IMR-90 (cell line): ENCODE measurements at regions not wholly inside any gene's neighbourhood (a gene's known extent, or its start where the extent isn't known, plus 50 kb on each side); places are given as distances from the start of the nearest gene placed in this dataset.

Source experiments
- ATAC-seq: fragments of 200-7000 bp; cut with Tn5 transposase; 2 replicates; pipeline ENCODE4 v1.9.1; 2020; ENCODE audit warnings: low read depth, mild to moderate bottlenecking, moderate library complexity
- BruUV-seq: library from RNA; stranded (reverse); fragments of 400-500 nt; replicated peaks from 2 replicates; lab custom pipeline; 2021; lab: Mats Ljungman, UMichigan
- CTCF ChIA-PET: fragments of 300-600 bp; formaldehyde crosslinking; extraction: SDS; loops from one replicate; lab custom pipeline; 2021; ENCODE audit warnings: antibody characterized with exemption; lab: Yijun Ruan, JAX
- POLR2A ChIA-PET: fragments of 300-600 bp; sonication (Branson Sonifier 250); formaldehyde crosslinking; loops from one replicate; lab custom pipeline; 2022; ENCODE audit warnings: antibody characterized with exemption; ENCODE audit not compliant: unreplicated experiment; lab: Charles Lee
- DNase-seq: peaks from one replicate; pipeline ENCODE4 v3.0.0; 2013
- H2AFZ ChIP-seq: replicated peaks from 2 replicates; pipeline ENCODE3; 2013; ENCODE audit warnings: low read length, mild to moderate bottlenecking; ENCODE audit not compliant: poor library complexity
- H2AK5ac ChIP-seq: 2 replicates; pipeline ENCODE4 v1.6.1; 2013; ENCODE audit warnings: low read depth, low read length, inconsistent platforms
- H2AK9ac ChIP-seq: replicated peaks from 2 replicates; pipeline ENCODE3; 2013; ENCODE audit warnings: mild to moderate bottlenecking, low read depth, low read length, moderate library complexity; ENCODE audit not compliant: poor library complexity
- H2BK120ac ChIP-seq: 2 replicates; pipeline ENCODE4 v1.6.1; 2013; ENCODE audit warnings: low read depth, low read length, inconsistent platforms
- H2BK15ac ChIP-seq: 3 replicates; pipeline ENCODE4 v1.6.1; 2013; ENCODE audit warnings: low read depth, low read length, inconsistent platforms
- H2BK20ac ChIP-seq: 2 replicates; pipeline ENCODE4 v1.6.1; 2013; ENCODE audit warnings: low read depth, mild to moderate bottlenecking, inconsistent platforms, low read length, moderate library complexity
- H2BK5ac ChIP-seq: 2 replicates; pipeline ENCODE4 v1.6.1; 2013; ENCODE audit warnings: mild to moderate bottlenecking, low read depth, low read length, inconsistent platforms; ENCODE audit not compliant: poor library complexity, severe bottlenecking
- H3K14ac ChIP-seq: replicated peaks from 2 replicates; pipeline ENCODE4 v1.6.1; 2013; ENCODE audit warnings: low read depth, low read length, inconsistent platforms
- H3K18ac ChIP-seq: 2 replicates; pipeline ENCODE4 v1.6.1; 2013; ENCODE audit warnings: low read depth, low read length, control low read depth
- H3K23ac ChIP-seq: 2 replicates; pipeline ENCODE4 v1.6.1; 2013; ENCODE audit warnings: low read depth, low read length, inconsistent platforms
- H3K27ac ChIP-seq: 2 replicates; pipeline ENCODE4 v1.5.1; 2013; ENCODE audit warnings: mild to moderate bottlenecking, control low read depth, low read length; ENCODE audit not compliant: insufficient read depth
- H3K27me3 ChIP-seq: 2 replicates; pipeline ENCODE4 v1.6.1; 2013; ENCODE audit warnings: low read length; ENCODE audit not compliant: control insufficient read depth, insufficient read depth
- H3K36me3 ChIP-seq: 2 replicates; pipeline ENCODE4 v1.6.1; 2013; ENCODE audit warnings: low read length, mixed read lengths; ENCODE audit not compliant: control insufficient read depth, insufficient read depth
- H3K4ac ChIP-seq: 2 replicates; pipeline ENCODE4 v1.6.1; 2013; ENCODE audit warnings: low read depth, low read length, inconsistent platforms
- H3K4me1 ChIP-seq: 2 replicates; pipeline ENCODE4 v1.6.1; 2013; ENCODE audit warnings: low read length, mixed read lengths; ENCODE audit not compliant: control insufficient read depth, insufficient read depth
- H3K4me2 ChIP-seq: 2 replicates; pipeline ENCODE4 v1.6.1; 2013; ENCODE audit warnings: low read depth, mild to moderate bottlenecking, control low read depth, low read length, moderate library complexity
- H3K4me3 ChIP-seq: 2 replicates; pipeline ENCODE4 v1.5.1; 2013; ENCODE audit warnings: low read depth, mild to moderate bottlenecking, control low read depth, low read length, moderate library complexity; ENCODE audit not compliant: insufficient read depth
- H3K56ac ChIP-seq: 2 replicates; pipeline ENCODE4 v1.6.1; 2013; ENCODE audit warnings: low read length, inconsistent platforms; ENCODE audit not compliant: insufficient read depth; ENCODE audit errors: extremely low read depth
- H3K79me1 ChIP-seq, 2 experiments: 2 replicates each; pipeline ENCODE4 v1.6.1; 2013; ENCODE audit warnings: low read length in 2 of 2, inconsistent platforms in 1 of 2, low read depth in 1 of 2
- H3K9ac ChIP-seq: 2 replicates; pipeline ENCODE4 v1.6.1; 2013; ENCODE audit warnings: low read depth, low read length, control low read depth
- H3K9me1 ChIP-seq: 2 replicates; pipeline ENCODE4 v1.6.1; 2013; ENCODE audit warnings: low read length, inconsistent platforms; ENCODE audit not compliant: insufficient read depth
- H3K9me3 ChIP-seq: 2 replicates; pipeline ENCODE4 v1.6.1; 2013; ENCODE audit warnings: low read length; ENCODE audit not compliant: control insufficient read depth, insufficient read depth
- H4K20me1 ChIP-seq: 2 replicates; pipeline ENCODE4 v1.6.1; 2013; ENCODE audit warnings: low read length, inconsistent platforms; ENCODE audit not compliant: insufficient read depth
- H4K5ac ChIP-seq: 2 replicates; pipeline ENCODE4 v1.6.1; 2013; ENCODE audit warnings: mild to moderate bottlenecking, low read depth, low read length, control low read depth
- H4K8ac ChIP-seq, 2 experiments: 2 replicates each; pipeline ENCODE4 v1.6.1; 2013; ENCODE audit warnings: low read depth in 2 of 2, low read length in 2 of 2, control low read depth in 1 of 2, inconsistent platforms in 1 of 2
- H4K91ac ChIP-seq: 2 replicates; pipeline ENCODE4 v1.6.1; 2013; ENCODE audit warnings: low read depth, low read length, inconsistent platforms; ENCODE audit not compliant: insufficient read depth
- BHLHE40 ChIP-seq: fragments of 150-350 bp; IDR thresholded peaks from 2 replicates; pipeline ENCODE4 v1.6.1; 2016; ENCODE audit warnings: mild to moderate bottlenecking, low read depth, low read length
- CEBPB ChIP-seq: IDR thresholded peaks from 2 replicates; pipeline ENCODE4 v1.6.1; 2012; ENCODE audit warnings: low read depth, low read length, improper control_type of control experiment
- CHD1 ChIP-seq: IDR thresholded peaks from 2 replicates; pipeline ENCODE4 v1.6.1; 2012; ENCODE audit warnings: low read depth, low read length, improper control_type of control experiment
- FOS ChIP-seq: fragments of 150-350 bp; IDR thresholded peaks from 2 replicates; pipeline ENCODE4 v1.6.1; 2016; ENCODE audit warnings: low read depth, low read length
- MAFK ChIP-seq: IDR thresholded peaks from 2 replicates; pipeline ENCODE4 v1.6.1; 2012; ENCODE audit warnings: low read depth, low read length, improper control_type of control experiment
- MAZ ChIP-seq: IDR thresholded peaks from 2 replicates; pipeline ENCODE4 v1.6.1; 2012; ENCODE audit warnings: low read depth, mild to moderate bottlenecking, low read length, improper control_type of control experiment, moderate library complexity, borderline replicate concordance
- MXI1 ChIP-seq: IDR thresholded peaks from 2 replicates; pipeline ENCODE4 v1.6.1; 2012; ENCODE audit warnings: low read depth, mild to moderate bottlenecking, low read length, moderate library complexity, borderline replicate concordance
- NFE2L2 ChIP-seq: fragments of 150-350 bp; IDR thresholded peaks from 2 replicates; pipeline ENCODE4 v1.6.1; 2016; ENCODE audit warnings: low read depth, mild to moderate bottlenecking, low read length
- POLR2A ChIP-seq: IDR thresholded peaks from 2 replicates; pipeline ENCODE4 v1.6.1; 2012; ENCODE audit warnings: mild to moderate bottlenecking, low read depth, low read length
- RAD21 ChIP-seq: IDR thresholded peaks from 2 replicates; pipeline ENCODE4 v1.6.1; 2012; ENCODE audit warnings: low read length, improper control_type of control experiment
- RCOR1 ChIP-seq: IDR thresholded peaks from 2 replicates; pipeline ENCODE4 v1.6.1; 2012; ENCODE audit warnings: mild to moderate bottlenecking, low read length, improper control_type of control experiment; ENCODE audit not compliant: insufficient replicate concordance
- RFX5 ChIP-seq: IDR thresholded peaks from 2 replicates; pipeline ENCODE4 v1.8.0; 2012; ENCODE audit warnings: low read depth, mild to moderate bottlenecking, low read length, moderate library complexity
- SMC3 ChIP-seq: fragments of 150-350 bp; IDR thresholded peaks from 2 replicates; pipeline ENCODE4 v1.6.1; 2016; ENCODE audit warnings: low read depth, mild to moderate bottlenecking, antibody characterized with exemption, low read length, moderate library complexity
- dilution Hi-C: fragments of 300-500 bp; cut with HindIII; formaldehyde crosslinking; loops from one replicate; pipeline ENCODE4 v1.14.3; 2018; ENCODE audit warnings: low sequenced_read_pairs; ENCODE audit not compliant: unreplicated experiment
- in situ Hi-C: fragments of 300-500 bp; cut with MboI; formaldehyde crosslinking; loops from 3 replicates; pipeline ENCODE4 v1.14.3; 2019; ENCODE audit warnings: low sequenced_read_pairs, inconsistent platforms, mixed read lengths
- intact Hi-C: fragments of 100-400 bp; cut with micrococcal nuclease; formaldehyde crosslinking; loops from 2 replicates; pipeline ENCODE4 v1.10.0; 2022
- TF ChIP-seq, protein P1 (sequence below): fragments of 150-350 bp; IDR thresholded peaks from 2 replicates; pipeline ENCODE4 v1.6.1; 2016; ENCODE audit warnings: low read depth, mild to moderate bottlenecking, low read length, moderate library complexity, borderline replicate concordance
- TF ChIP-seq, protein P2 (sequence below): fragments of 150-350 bp; IDR thresholded peaks from 2 replicates; pipeline ENCODE4 v1.6.1; 2017; ENCODE audit warnings: mild to moderate bottlenecking, antibody characterized with exemption, low read length, low read depth
- TF ChIP-seq, protein P3 (sequence below): conservative IDR thresholded peaks from 2 replicates; pipeline ENCODE4 v1.5.1; 2012; ENCODE audit warnings: mild to moderate bottlenecking, low read depth, low read length, improper control_type of control experiment

DNA sequence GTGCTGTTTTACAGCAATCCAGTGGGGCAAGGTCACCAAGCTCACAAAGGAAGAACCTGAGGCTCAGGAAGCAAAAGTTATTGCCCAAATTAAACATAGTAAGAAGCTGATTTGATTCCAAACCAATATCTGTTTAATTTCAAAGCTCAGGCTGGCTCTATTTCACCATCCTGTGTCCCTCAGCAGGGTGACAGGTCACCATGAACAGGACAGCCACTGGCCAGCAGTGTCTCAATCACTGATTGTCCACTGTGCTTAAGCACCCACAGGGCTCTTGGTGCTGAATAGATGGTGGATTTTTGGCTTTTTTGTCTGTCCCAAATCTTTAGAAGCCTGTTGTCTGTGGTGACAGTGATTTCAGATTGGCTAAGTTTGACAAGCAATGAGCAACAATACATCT is 146.4 kb upstream of the ZNF32 start:
- H4K5ac ChIP-seq = no peak overlapping the region
- H2AK5ac ChIP-seq = peak overlapping the region; percentile 66; the same call in 1 of the 2 replicates
- ATAC-seq (no peak), DNase-seq (no peak)
- BruUV-seq = no TSS peak
- no peak overlapping the region for H3K56ac ChIP-seq
- no peak overlapping the region for H2AK9ac ChIP-seq
- no peak overlapping the region for H3K4ac ChIP-seq
- H3K18ac ChIP-seq = no peak overlapping the region
- no peak for TF ChIP-seq CHD1
- no peak for TF ChIP-seq POLR2A
- no peak for TF ChIP-seq NFE2L2
- TF ChIP-seq RFX5 = no peak
- TF ChIP-seq SMC3 = no peak
- TF ChIP-seq RCOR1 = no peak
- no peak for TF ChIP-seq FOS
- TF ChIP-seq, protein P1, sequence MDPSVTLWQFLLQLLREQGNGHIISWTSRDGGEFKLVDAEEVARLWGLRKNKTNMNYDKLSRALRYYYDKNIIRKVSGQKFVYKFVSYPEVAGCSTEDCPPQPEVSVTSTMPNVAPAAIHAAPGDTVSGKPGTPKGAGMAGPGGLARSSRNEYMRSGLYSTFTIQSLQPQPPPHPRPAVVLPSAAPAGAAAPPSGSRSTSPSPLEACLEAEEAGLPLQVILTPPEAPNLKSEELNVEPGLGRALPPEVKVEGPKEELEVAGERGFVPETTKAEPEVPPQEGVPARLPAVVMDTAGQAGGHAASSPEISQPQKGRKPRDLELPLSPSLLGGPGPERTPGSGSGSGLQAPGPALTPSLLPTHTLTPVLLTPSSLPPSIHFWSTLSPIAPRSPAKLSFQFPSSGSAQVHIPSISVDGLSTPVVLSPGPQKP = no peak
- no peak for TF ChIP-seq RAD21
- TF ChIP-seq CEBPB = no peak
- TF ChIP-seq, protein P2, sequence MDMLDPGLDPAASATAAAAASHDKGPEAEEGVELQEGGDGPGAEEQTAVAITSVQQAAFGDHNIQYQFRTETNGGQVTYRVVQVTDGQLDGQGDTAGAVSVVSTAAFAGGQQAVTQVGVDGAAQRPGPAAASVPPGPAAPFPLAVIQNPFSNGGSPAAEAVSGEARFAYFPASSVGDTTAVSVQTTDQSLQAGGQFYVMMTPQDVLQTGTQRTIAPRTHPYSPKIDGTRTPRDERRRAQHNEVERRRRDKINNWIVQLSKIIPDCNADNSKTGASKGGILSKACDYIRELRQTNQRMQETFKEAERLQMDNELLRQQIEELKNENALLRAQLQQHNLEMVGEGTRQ = no peak
- TF ChIP-seq BHLHE40 = no peak
- TF ChIP-seq, protein P3, sequence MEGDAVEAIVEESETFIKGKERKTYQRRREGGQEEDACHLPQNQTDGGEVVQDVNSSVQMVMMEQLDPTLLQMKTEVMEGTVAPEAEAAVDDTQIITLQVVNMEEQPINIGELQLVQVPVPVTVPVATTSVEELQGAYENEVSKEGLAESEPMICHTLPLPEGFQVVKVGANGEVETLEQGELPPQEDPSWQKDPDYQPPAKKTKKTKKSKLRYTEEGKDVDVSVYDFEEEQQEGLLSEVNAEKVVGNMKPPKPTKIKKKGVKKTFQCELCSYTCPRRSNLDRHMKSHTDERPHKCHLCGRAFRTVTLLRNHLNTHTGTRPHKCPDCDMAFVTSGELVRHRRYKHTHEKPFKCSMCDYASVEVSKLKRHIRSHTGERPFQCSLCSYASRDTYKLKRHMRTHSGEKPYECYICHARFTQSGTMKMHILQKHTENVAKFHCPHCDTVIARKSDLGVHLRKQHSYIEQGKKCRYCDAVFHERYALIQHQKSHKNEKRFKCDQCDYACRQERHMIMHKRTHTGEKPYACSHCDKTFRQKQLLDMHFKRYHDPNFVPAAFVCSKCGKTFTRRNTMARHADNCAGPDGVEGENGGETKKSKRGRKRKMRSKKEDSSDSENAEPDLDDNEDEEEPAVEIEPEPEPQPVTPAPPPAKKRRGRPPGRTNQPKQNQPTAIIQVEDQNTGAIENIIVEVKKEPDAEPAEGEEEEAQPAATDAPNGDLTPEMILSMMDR = no peak
- no peak for TF ChIP-seq MAZ
- no peak for TF ChIP-seq MXI1
- TF ChIP-seq MAFK = no peak
- no peaks in the 10 kb centered on the region for H3K9me3 ChIP-seq
- H4K91ac ChIP-seq = no peak overlapping the region
- in situ Hi-C loops = no loop called here
- dilution Hi-C loops = no loop called here
- no peak overlapping the region for H3K4me2 ChIP-seq
- peaks cover 6% of the 10 kb centered on the region for H3K4me1 ChIP-seq
- no peaks in the 10 kb centered on the region for H3K9me1 ChIP-seq
- no peak overlapping the region for H3K27ac ChIP-seq
- H3K14ac ChIP-seq = no peak overlapping the region
- no peak overlapping the region for H2AFZ ChIP-seq
- H3K23ac ChIP-seq = no peak overlapping the region
- CTCF ChIA-PET = interaction anchor here (0.7 kb wide), 1 partner anchor 1455 kb away, joined by 4 read pairs; no protein-coding TSS in a partner anchor
- intact Hi-C loops = no loop called here
- H3K9ac ChIP-seq = no peak overlapping the region
- no peak overlapping the region for H2BK120ac ChIP-seq
- POLR2A ChIA-PET = no interaction called here
- H2BK20ac ChIP-seq = no peak overlapping the region
- no peak overlapping the region for H2BK5ac ChIP-seq
- no peak overlapping the region for H2BK15ac ChIP-seq
- H4K8ac ChIP-seq = no peak overlapping the region
- no peaks in the 10 kb centered on the region for H4K20me1 ChIP-seq
- H3K4me3 ChIP-seq = no peak overlapping the region
- H3K36me3 ChIP-seq = no peaks in the 10 kb centered on the region
- H3K79me1 ChIP-seq = no peaks in the 10 kb centered on the region
- H3K27me3 ChIP-seq = peaks cover 2% of the 10 kb centered on the region; the same call in 1 of the 2 replicates
